ENCODE measurements at regions not wholly inside any gene's neighbourhood (a gene's known extent, or its start where the extent isn't known, plus 50 kb on each side); places are given as distances from the start of the nearest gene placed in this dataset.

- Histone ChIP-seq H3K36me3 (ENCODE audit: insufficient read depth, low read length) (no peaks in the 10 kb centered on the region), H3K9me3 (replicated peaks; ENCODE audit: low read length) (no peaks in the 10 kb centered on the region), H3K9ac (ENCODE audit: low read depth, low read length) (no peak overlapping the region), H3K4me2 (ENCODE audit: low read length) (no peak overlapping the region), H3K27me3 (ENCODE audit: control insufficient read depth, insufficient read depth, low read length) (peaks cover 32% of the 10 kb centered on the region), H3K4me3 (ENCODE audit: low read length) (no peak overlapping the region), H3K4me1 (ENCODE audit: control insufficient read depth, insufficient read depth, low read length) (no peaks in the 10 kb centered on the region)
These were observed 257.3 kb downstream of the RBFOX3 start for GRCh38 chr17:79353548-79353947.

GRCh38 chr17:79353016-79353415, 257.8 kb downstream of the RBFOX3 start:
- Histone ChIP-seq H3K27me3 (ENCODE audit: control insufficient read depth, insufficient read depth, low read length) (peaks cover 36% of the 10 kb centered on the region), H3K9ac (ENCODE audit: low read depth, low read length) (no peak overlapping the region), H3K9me3 (replicated peaks; ENCODE audit: low read length) (no peaks in the 10 kb centered on the region), H3K4me3 (ENCODE audit: low read length) (no peak overlapping the region), H3K36me3 (ENCODE audit: insufficient read depth, low read length) (no peaks in the 10 kb centered on the region), H3K4me2 (ENCODE audit: low read length) (no peak overlapping the region), H3K4me1 (ENCODE audit: control insufficient read depth, insufficient read depth, low read length) (no peaks in the 10 kb centered on the region)

- Histone ChIP-seq H3K4me3 (ENCODE audit: low read length) (no peak overlapping the region), H3K9ac (ENCODE audit: low read depth, low read length) (no peak overlapping the region), H3K4me2 (ENCODE audit: low read length) (no peak overlapping the region), H3K27me3 (ENCODE audit: control insufficient read depth, insufficient read depth, low read length) (peaks cover 38% of the 10 kb centered on the region), H3K4me1 (ENCODE audit: control insufficient read depth, insufficient read depth, low read length) (no peaks in the 10 kb centered on the region), H3K36me3 (ENCODE audit: insufficient read depth, low read length) (no peaks in the 10 kb centered on the region), H3K9me3 (replicated peaks; ENCODE audit: low read length) (no peaks in the 10 kb centered on the region)
These were observed 260.3 kb downstream of the RBFOX3 start for GRCh38 chr17:79350533-79350932.

GRCh38 chr17:79349506-79350400, 261.1 kb downstream of the RBFOX3 start:
- Histone ChIP-seq H3K4me3 (ENCODE audit: low read length) (no peak overlapping the region), H3K36me3 (ENCODE audit: insufficient read depth, low read length) (no peaks in the 10 kb centered on the region), H3K9ac (ENCODE audit: low read depth, low read length) (no peak overlapping the region), H3K27me3 (ENCODE audit: control insufficient read depth, insufficient read depth, low read length) (peaks cover 30% of the 10 kb centered on the region), H3K4me1 (ENCODE audit: control insufficient read depth, insufficient read depth, low read length) (no peaks in the 10 kb centered on the region), H3K9me3 (replicated peaks; ENCODE audit: low read length) (no peaks in the 10 kb centered on the region), H3K4me2 (ENCODE audit: low read length) (no peak overlapping the region)

- Histone ChIP-seq H3K36me3 (ENCODE audit: insufficient read depth, low read length) (no peaks in the 10 kb centered on the region), H3K27me3 (ENCODE audit: control insufficient read depth, insufficient read depth, low read length) (peaks cover 17% of the 10 kb centered on the region), H3K9me3 (replicated peaks; ENCODE audit: low read length) (no peaks in the 10 kb centered on the region), H3K4me2 (ENCODE audit: low read length) (no peak overlapping the region), H3K9ac (ENCODE audit: low read depth, low read length) (no peak overlapping the region), H3K4me1 (ENCODE audit: control insufficient read depth, insufficient read depth, low read length) (no peaks in the 10 kb centered on the region), H3K4me3 (ENCODE audit: low read length) (no peak overlapping the region)
These were observed 267.8 kb downstream of the ENGASE start for GRCh38 chr17:79342376-79342775.

GRCh38 chr17:79341816-79342215, 267.2 kb downstream of the ENGASE start:
- H3K9ac ChIP-seq (ENCODE audit: low read depth, low read length), result no peak overlapping the region
- peaks cover 14% of the 10 kb centered on the region for H3K27me3 ChIP-seq (ENCODE audit: control insufficient read depth, insufficient read depth, low read length)
- no peaks in the 10 kb centered on the region for H3K4me1 ChIP-seq (ENCODE audit: control insufficient read depth, insufficient read depth, low read length)
- no peaks in the 10 kb centered on the region for H3K9me3 ChIP-seq (replicated peaks; ENCODE audit: low read length)
- H3K4me3 ChIP-seq (ENCODE audit: low read length), result no peak overlapping the region
- H3K36me3 ChIP-seq (ENCODE audit: insufficient read depth, low read length), result no peaks in the 10 kb centered on the region
- no peak overlapping the region for H3K4me2 ChIP-seq (ENCODE audit: low read length)

GRCh38 chr17:79341222-79341780, 266.7 kb downstream of the ENGASE start:
- Histone ChIP-seq H3K27me3 (ENCODE audit: control insufficient read depth, insufficient read depth, low read length) (peaks cover 12% of the 10 kb centered on the region), H3K9me3 (replicated peaks; ENCODE audit: low read length) (no peaks in the 10 kb centered on the region), H3K9ac (ENCODE audit: low read depth, low read length) (no peak overlapping the region), H3K4me2 (ENCODE audit: low read length) (no peak overlapping the region), H3K36me3 (ENCODE audit: insufficient read depth, low read length) (no peaks in the 10 kb centered on the region), H3K4me3 (ENCODE audit: low read length) (no peak overlapping the region), H3K4me1 (ENCODE audit: control insufficient read depth, insufficient read depth, low read length) (no peaks in the 10 kb centered on the region)

- Histone ChIP-seq H3K27me3 (ENCODE audit: control insufficient read depth, insufficient read depth, low read length) (peaks cover 10% of the 10 kb centered on the region), H3K4me1 (ENCODE audit: control insufficient read depth, insufficient read depth, low read length) (no peaks in the 10 kb centered on the region), H3K9me3 (replicated peaks; ENCODE audit: low read length) (no peaks in the 10 kb centered on the region), H3K4me3 (ENCODE audit: low read length) (no peak overlapping the region), H3K4me2 (ENCODE audit: low read length) (no peak overlapping the region), H3K36me3 (ENCODE audit: insufficient read depth, low read length) (no peaks in the 10 kb centered on the region), H3K9ac (ENCODE audit: low read depth, low read length) (no peak overlapping the region)
These were observed 266.0 kb downstream of the ENGASE start for GRCh38 chr17:79340333-79341221.

GRCh38 chr17:79339321-79339720, 264.7 kb downstream of the ENGASE start:
- Histone ChIP-seq H3K4me3 (ENCODE audit: low read length) (no peak overlapping the region), H3K4me2 (ENCODE audit: low read length) (no peak overlapping the region), H3K9me3 (replicated peaks; ENCODE audit: low read length) (no peaks in the 10 kb centered on the region), H3K4me1 (ENCODE audit: control insufficient read depth, insufficient read depth, low read length) (no peaks in the 10 kb centered on the region), H3K36me3 (ENCODE audit: insufficient read depth, low read length) (no peaks in the 10 kb centered on the region), H3K27me3 (ENCODE audit: control insufficient read depth, insufficient read depth, low read length) (peaks cover 12% of the 10 kb centered on the region), H3K9ac (ENCODE audit: low read depth, low read length) (no peak overlapping the region)

GRCh38 chr17:79338604-79339003, 264.0 kb downstream of the ENGASE start:
- H3K9ac ChIP-seq (ENCODE audit: low read depth, low read length), result no peak overlapping the region
- no peaks in the 10 kb centered on the region for H3K4me1 ChIP-seq (ENCODE audit: control insufficient read depth, insufficient read depth, low read length)
- peaks cover 19% of the 10 kb centered on the region for H3K27me3 ChIP-seq (ENCODE audit: control insufficient read depth, insufficient read depth, low read length)
- no peak overlapping the region for H3K4me3 ChIP-seq (ENCODE audit: low read length)
- no peaks in the 10 kb centered on the region for H3K36me3 ChIP-seq (ENCODE audit: insufficient read depth, low read length)
- no peak overlapping the region for H3K4me2 ChIP-seq (ENCODE audit: low read length)
- H3K9me3 ChIP-seq (replicated peaks; ENCODE audit: low read length), result no peaks in the 10 kb centered on the region

GRCh38 chr17:79338152-79338551, 263.5 kb downstream of the ENGASE start:
- H3K9me3 ChIP-seq (replicated peaks; ENCODE audit: low read length), result no peaks in the 10 kb centered on the region
- no peaks in the 10 kb centered on the region for H3K36me3 ChIP-seq (ENCODE audit: insufficient read depth, low read length)
- H3K4me1 ChIP-seq (ENCODE audit: control insufficient read depth, insufficient read depth, low read length), result no peaks in the 10 kb centered on the region
- H3K27me3 ChIP-seq (ENCODE audit: control insufficient read depth, insufficient read depth, low read length), result peaks cover 22% of the 10 kb centered on the region
- no peak overlapping the region for H3K4me3 ChIP-seq (ENCODE audit: low read length)
- no peak overlapping the region for H3K9ac ChIP-seq (ENCODE audit: low read depth, low read length)
- no peak overlapping the region for H3K4me2 ChIP-seq (ENCODE audit: low read length)
